Adipocyte (in vitro differentiated cells): ENCODE measurements at regions not wholly inside any gene's neighbourhood (a gene's known extent, or its start where the extent isn't known, plus 50 kb on each side); places are given as distances from the start of the nearest gene placed in this dataset.

Source experiments
- DNase-seq: peaks from one replicate; pipeline ENCODE4 v3.0.0-alpha.2; 2015; ENCODE audit warnings: low read depth
- H3K27me3 ChIP-seq: replicated peaks from 2 replicates; pipeline ENCODE4 v1.7.0; 2013; ENCODE audit warnings: mild to moderate bottlenecking, low read length, moderate library complexity; ENCODE audit not compliant: control insufficient read depth, insufficient read depth
- H3K36me3 ChIP-seq: 2 replicates; pipeline ENCODE4 v1.7.0; 2013; ENCODE audit warnings: low read length, mild to moderate bottlenecking, moderate library complexity; ENCODE audit not compliant: control insufficient read depth, insufficient read depth, severe bottlenecking
- H3K4me1 ChIP-seq: 2 replicates; pipeline ENCODE4 v1.7.0; 2013; ENCODE audit warnings: mild to moderate bottlenecking, low read length, moderate library complexity; ENCODE audit not compliant: control insufficient read depth, insufficient read depth
- H3K4me3 ChIP-seq: 2 replicates; pipeline ENCODE4 v1.7.0; 2013; ENCODE audit warnings: mild to moderate bottlenecking, low read length, moderate library complexity
- H3K9ac ChIP-seq: 2 replicates; pipeline ENCODE4 v1.7.0; 2013; ENCODE audit warnings: mild to moderate bottlenecking, low read length, moderate library complexity
- H3K9me3 ChIP-seq: 2 replicates; pipeline ENCODE4 v1.7.0; 2013; ENCODE audit warnings: mild to moderate bottlenecking, low read length, moderate library complexity; ENCODE audit not compliant: control insufficient read depth

- H3K4me3 ChIP-seq, result peak overlapping the region; percentile 40
- peaks cover 4% of the 10 kb centered on the region for H3K9me3 ChIP-seq
- peak; percentile 36 for DNase-seq
- H3K36me3 ChIP-seq, result no peaks in the 10 kb centered on the region
- no peaks in the 10 kb centered on the region for H3K27me3 ChIP-seq
- H3K4me1 ChIP-seq, result peaks cover 13% of the 10 kb centered on the region
- H3K9ac ChIP-seq, result peak overlapping the region; percentile 9
Observed at GRCh38 chr17:14803826-14804225, 461.3 kb downstream of the PMP22 start.

DNA sequence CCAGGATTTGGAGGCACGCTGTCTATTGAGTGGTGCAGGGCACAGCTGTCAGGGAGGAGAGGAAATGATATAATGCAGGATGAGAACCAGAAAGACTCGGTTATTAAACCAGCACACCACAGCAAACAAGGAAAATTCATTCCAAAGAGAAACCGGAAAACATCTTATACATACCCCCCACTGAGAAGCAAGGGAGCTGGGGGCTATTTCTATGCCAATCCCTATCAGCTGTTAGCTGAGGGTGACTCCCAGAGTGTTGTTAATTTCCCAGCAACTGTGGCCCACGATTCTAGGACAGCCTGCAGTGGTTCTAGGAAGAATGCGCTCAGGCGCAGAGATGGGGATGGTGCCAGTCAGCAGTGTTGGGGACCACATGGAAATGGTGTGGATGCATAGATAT, 467.3 kb downstream of the PMP22 start:
- no peak overlapping the region for H3K4me3 ChIP-seq
- peaks cover 2% of the 10 kb centered on the region for H3K4me1 ChIP-seq
- H3K36me3 ChIP-seq, result no peaks in the 10 kb centered on the region
- no peaks in the 10 kb centered on the region for H3K27me3 ChIP-seq
- peaks cover 4% of the 10 kb centered on the region for H3K9me3 ChIP-seq
- no peak for DNase-seq
- no peak overlapping the region for H3K9ac ChIP-seq

GRCh38 chr17:14797021-14797420, 468.1 kb downstream of the PMP22 start:
- Histone ChIP-seq H3K9ac (no peak overlapping the region), H3K27me3 (no peaks in the 10 kb centered on the region), H3K4me1 (peaks cover 2% of the 10 kb centered on the region), H3K4me3 (no peak overlapping the region), H3K9me3 (peaks cover 4% of the 10 kb centered on the region), H3K36me3 (no peaks in the 10 kb centered on the region)
- DNase-seq, result no peak

DNA sequence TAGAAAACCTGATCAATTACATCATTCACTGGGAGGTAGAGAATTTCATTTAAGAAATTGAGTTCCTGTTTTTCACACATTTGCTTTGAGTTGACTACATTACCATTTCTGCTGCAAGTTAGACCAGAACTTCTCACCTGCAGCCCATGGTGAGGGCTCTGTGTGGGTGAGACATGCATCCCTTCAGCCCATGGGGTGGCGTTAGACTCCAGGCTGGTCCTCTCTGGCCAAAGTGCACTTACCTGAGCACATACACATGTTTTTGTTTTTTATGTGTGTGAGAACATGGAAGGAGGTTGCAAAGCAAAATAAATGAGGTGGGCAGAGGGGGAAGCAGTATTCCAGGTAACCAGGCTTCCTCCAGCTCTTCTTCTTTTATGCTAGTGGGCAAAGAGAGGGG, 470.2 kb downstream of the PMP22 start:
- H3K4me1 ChIP-seq, result peaks cover 15% of the 10 kb centered on the region
- no peak overlapping the region for H3K9ac ChIP-seq
- no peak overlapping the region for H3K4me3 ChIP-seq
- H3K36me3 ChIP-seq, result no peaks in the 10 kb centered on the region
- no peak for DNase-seq
- no peaks in the 10 kb centered on the region for H3K9me3 ChIP-seq
- H3K27me3 ChIP-seq, result no peaks in the 10 kb centered on the region

DNA sequence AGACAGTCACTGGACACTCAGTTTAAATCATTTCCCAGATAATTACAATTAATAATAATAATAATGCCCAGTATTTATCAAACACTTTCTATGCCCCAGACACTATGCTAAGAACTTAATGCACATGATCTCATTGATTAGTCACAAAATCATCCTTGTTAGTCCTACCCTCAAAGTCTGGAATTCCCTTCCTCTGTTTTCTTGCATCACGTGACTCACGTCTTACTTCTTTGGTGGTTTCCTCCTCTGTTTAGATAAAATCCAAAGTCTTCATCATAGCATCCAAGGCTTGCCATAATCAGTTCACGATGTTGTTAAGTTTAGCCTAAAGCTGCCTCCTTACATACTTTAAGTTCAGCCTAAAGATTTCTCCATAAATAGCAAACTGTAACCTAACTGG, 471.9 kb downstream of the PMP22 start:
- H3K27me3 ChIP-seq, result no peaks in the 10 kb centered on the region
- DNase-seq, result peak; percentile 36
- H3K9ac ChIP-seq, result no peak overlapping the region
- H3K4me1 ChIP-seq, result peaks cover 15% of the 10 kb centered on the region
- no peaks in the 10 kb centered on the region for H3K36me3 ChIP-seq
- H3K9me3 ChIP-seq, result peaks cover 4% of the 10 kb centered on the region
- H3K4me3 ChIP-seq, result no peak overlapping the region

DNA sequence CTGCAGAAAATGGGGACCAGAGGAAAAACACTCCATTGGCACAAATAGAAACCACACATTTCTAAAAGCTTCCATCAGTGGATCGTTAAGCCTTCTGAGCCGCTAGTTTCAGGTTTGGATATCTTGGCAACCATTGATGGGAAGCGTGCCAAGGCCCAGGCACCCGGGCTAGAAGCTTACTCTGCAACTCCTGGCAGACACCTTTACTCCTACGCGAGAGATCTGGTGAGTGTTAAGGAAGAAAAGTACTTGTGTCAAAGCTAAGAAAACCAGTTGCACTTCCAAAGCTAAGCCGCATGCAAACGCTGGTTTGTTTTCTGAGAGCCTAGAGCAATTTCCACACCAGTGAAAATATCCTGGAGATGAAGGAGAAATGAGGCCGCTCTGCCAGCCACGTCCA, 472.4 kb downstream of the PMP22 start:
- H3K4me1 ChIP-seq, result peaks cover 15% of the 10 kb centered on the region
- no peaks in the 10 kb centered on the region for H3K36me3 ChIP-seq
- no peaks in the 10 kb centered on the region for H3K27me3 ChIP-seq
- DNase-seq, result peak; percentile 47
- H3K9me3 ChIP-seq, result peaks cover 4% of the 10 kb centered on the region
- H3K4me3 ChIP-seq, result no peak overlapping the region
- no peak overlapping the region for H3K9ac ChIP-seq

- no peak for DNase-seq
- no peaks in the 10 kb centered on the region for H3K36me3 ChIP-seq
- H3K9ac ChIP-seq, result no peak overlapping the region
- H3K4me1 ChIP-seq, result peaks cover 15% of the 10 kb centered on the region
- H3K4me3 ChIP-seq, result no peak overlapping the region
- peaks cover 4% of the 10 kb centered on the region for H3K9me3 ChIP-seq
- H3K27me3 ChIP-seq, result no peaks in the 10 kb centered on the region
Observed at GRCh38 chr17:14791221-14791620, 473.9 kb downstream of the PMP22 start.

DNA sequence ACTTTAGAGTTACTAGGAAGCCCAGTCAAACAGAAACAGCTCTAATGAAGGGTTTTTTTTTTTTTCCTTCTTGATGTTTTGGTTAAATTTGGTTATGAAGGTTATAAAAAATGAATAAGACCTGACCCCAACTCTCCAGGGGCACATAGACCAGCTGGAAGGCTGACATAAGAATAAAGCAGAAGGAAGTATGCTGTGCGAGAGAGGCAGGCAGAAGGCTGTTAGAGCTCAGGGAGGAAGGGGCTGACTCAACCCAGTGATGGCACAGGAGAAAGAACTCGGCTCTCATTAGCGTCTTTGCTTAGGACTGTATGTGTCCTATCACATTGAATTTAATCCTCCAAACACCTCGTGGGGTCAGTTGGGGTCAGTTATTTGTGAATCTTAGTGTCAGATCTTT, 474.6 kb downstream of the PMP22 start:
- no peak for DNase-seq
- H3K9ac ChIP-seq, result no peak overlapping the region
- no peaks in the 10 kb centered on the region for H3K27me3 ChIP-seq
- no peaks in the 10 kb centered on the region for H3K36me3 ChIP-seq
- peaks cover 15% of the 10 kb centered on the region for H3K4me1 ChIP-seq
- peaks cover 4% of the 10 kb centered on the region for H3K9me3 ChIP-seq
- H3K4me3 ChIP-seq, result no peak overlapping the region

- H3K4me3 ChIP-seq, result no peak overlapping the region
- H3K36me3 ChIP-seq, result no peaks in the 10 kb centered on the region
- H3K9ac ChIP-seq, result no peak overlapping the region
- no peak for DNase-seq
- H3K4me1 ChIP-seq, result peaks cover 9% of the 10 kb centered on the region
- H3K27me3 ChIP-seq, result no peaks in the 10 kb centered on the region
- peaks cover 4% of the 10 kb centered on the region for H3K9me3 ChIP-seq
Observed at GRCh38 chr17:14784997-14785696, 480.0 kb downstream of the PMP22 start.

- peaks cover 19% of the 10 kb centered on the region for H3K4me1 ChIP-seq
- no peak for DNase-seq
- H3K36me3 ChIP-seq, result no peaks in the 10 kb centered on the region
- H3K9ac ChIP-seq, result no peak overlapping the region
- H3K27me3 ChIP-seq, result peaks cover 7% of the 10 kb centered on the region
- H3K4me3 ChIP-seq, result no peak overlapping the region
- H3K9me3 ChIP-seq, result no peaks in the 10 kb centered on the region
Observed at GRCh38 chr17:14781123-14781522, 480.2 kb downstream of the HS3ST3B1 start.

DNA sequence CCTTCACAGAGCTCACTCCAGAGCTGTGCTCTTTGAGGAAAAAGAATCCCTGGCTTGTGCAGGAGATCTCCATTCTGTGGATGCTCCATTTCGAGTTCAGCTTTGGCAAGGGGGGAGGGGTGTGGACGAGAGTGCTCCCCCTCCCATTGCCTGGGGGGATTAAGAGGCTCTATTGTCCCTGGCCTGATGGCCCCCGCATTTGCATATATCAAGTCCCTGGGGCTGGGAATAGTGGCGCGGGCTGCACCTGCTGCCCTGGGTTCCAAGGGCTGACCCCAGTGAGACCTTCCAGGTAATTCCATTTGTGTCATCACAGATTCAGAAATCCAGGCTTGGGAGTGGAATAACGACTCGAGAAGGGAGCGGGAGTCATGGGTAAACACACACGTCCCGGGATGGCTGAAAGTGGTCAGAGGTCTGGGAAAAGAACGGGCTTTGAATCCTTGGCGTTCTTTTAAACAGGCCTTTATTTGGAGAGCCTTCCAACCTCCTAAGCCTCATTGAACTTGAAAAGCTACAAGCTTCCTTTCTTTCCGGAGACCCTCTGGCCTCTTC, 479.3 kb downstream of the HS3ST3B1 start:
- no peaks in the 10 kb centered on the region for H3K9me3 ChIP-seq
- peaks cover 28% of the 10 kb centered on the region for H3K4me1 ChIP-seq
- H3K4me3 ChIP-seq, result no peak overlapping the region
- H3K36me3 ChIP-seq, result no peaks in the 10 kb centered on the region
- no peak for DNase-seq
- H3K27me3 ChIP-seq, result peaks cover 7% of the 10 kb centered on the region
- no peak overlapping the region for H3K9ac ChIP-seq

GRCh38 chr17:14779241-14779640, 478.4 kb downstream of the HS3ST3B1 start:
- Histone ChIP-seq H3K27me3 (peaks cover 7% of the 10 kb centered on the region), H3K4me3 (no peak overlapping the region), H3K9me3 (no peaks in the 10 kb centered on the region), H3K4me1 (peaks cover 29% of the 10 kb centered on the region), H3K36me3 (no peaks in the 10 kb centered on the region), H3K9ac (no peak overlapping the region)
- DNase-seq, result no peak
